H9 (cell line): ENCODE measurements at regions not wholly inside any gene's neighbourhood (a gene's known extent, or its start where the extent isn't known, plus 50 kb on each side); places are given as distances from the start of the nearest gene placed in this dataset.

Experiments
- DNase-seq: peaks from one replicate; pipeline ENCODE4 v3.0.0-alpha.2; 2017
- H2AFZ ChIP-seq: one replicate; pipeline ENCODE4 v1.6.1; 2013; ENCODE audit warnings: mild to moderate bottlenecking, low read length, control low read depth, moderate library complexity
- H2AK5ac ChIP-seq: 2 replicates; pipeline ENCODE4 v1.6.1; 2013; ENCODE audit warnings: low read length, control low read depth, mixed read lengths; ENCODE audit not compliant: insufficient read length
- H2BK120ac ChIP-seq: one replicate; pipeline ENCODE4 v1.6.1; 2013; ENCODE audit warnings: low read depth, mild to moderate bottlenecking, low read length, control low read depth, inconsistent platforms; ENCODE audit not compliant: poor library complexity, severe bottlenecking
- H2BK12ac ChIP-seq: 2 replicates; pipeline ENCODE4 v1.6.1; 2013; ENCODE audit warnings: low read length, control low read depth, mixed read lengths, low read depth; ENCODE audit not compliant: insufficient read length
- H2BK15ac ChIP-seq: 2 replicates; pipeline ENCODE4 v1.6.1; 2013; ENCODE audit warnings: low read depth, low read length, control low read depth
- H2BK20ac ChIP-seq: one replicate; pipeline ENCODE4 v1.6.1; 2013; ENCODE audit warnings: low read depth, mild to moderate bottlenecking, low read length, control low read depth, inconsistent platforms; ENCODE audit not compliant: poor library complexity, severe bottlenecking
- H2BK5ac ChIP-seq: 2 replicates; pipeline ENCODE4 v1.6.1; 2013; ENCODE audit warnings: low read length, control low read depth, mixed read lengths; ENCODE audit not compliant: insufficient read length
- H3K14ac ChIP-seq: 2 replicates; pipeline ENCODE4 v1.6.1; 2013; ENCODE audit warnings: low read length, control low read depth; ENCODE audit not compliant: insufficient read depth
- H3K18ac ChIP-seq: 2 replicates; pipeline ENCODE4 v1.6.1; 2013; ENCODE audit warnings: low read depth, mild to moderate bottlenecking, mixed read lengths, low read length, control low read depth; ENCODE audit not compliant: insufficient read length
- H3K23ac ChIP-seq: 2 replicates; pipeline ENCODE4 v1.6.1; 2013; ENCODE audit warnings: low read length, control low read depth, mixed read lengths, low read depth; ENCODE audit not compliant: insufficient read length
- H3K23me2 ChIP-seq: 2 replicates; pipeline ENCODE4 v1.6.1; 2013; ENCODE audit warnings: low read depth, mild to moderate bottlenecking, mixed read lengths, low read length, control low read depth; ENCODE audit not compliant: insufficient read length, poor library complexity, severe bottlenecking
- H3K27ac ChIP-seq: 2 replicates; pipeline ENCODE4 v1.5.1; 2013; ENCODE audit warnings: low read length, control low read depth, mixed read lengths, low read depth; ENCODE audit not compliant: insufficient read length
- H3K27me3 ChIP-seq: 2 replicates; pipeline ENCODE4 v1.6.1; 2013; ENCODE audit warnings: low read length, control low read depth, inconsistent platforms; ENCODE audit not compliant: insufficient read depth
- H3K4ac ChIP-seq: 2 replicates; pipeline ENCODE4 v1.6.1; 2013; ENCODE audit warnings: low read depth, mild to moderate bottlenecking, control low read depth, inconsistent platforms, low read length, moderate library complexity
- H3K4me1 ChIP-seq: 2 replicates; pipeline ENCODE4 v1.6.1; 2013; ENCODE audit warnings: low read length, control low read depth, inconsistent platforms; ENCODE audit not compliant: insufficient read depth
- H3K4me2 ChIP-seq: 2 replicates; pipeline ENCODE4 v1.6.1; 2013; ENCODE audit warnings: low read length, control low read depth, mixed read lengths; ENCODE audit not compliant: insufficient read length, insufficient read depth
- H3K56ac ChIP-seq: 2 replicates; pipeline ENCODE4 v1.6.1; 2013; ENCODE audit warnings: low read depth, mild to moderate bottlenecking, mixed read lengths, low read length, control low read depth; ENCODE audit not compliant: insufficient read length
- H3K79me1 ChIP-seq: 2 replicates; pipeline ENCODE4 v1.6.1; 2013; ENCODE audit warnings: low read depth, mild to moderate bottlenecking, moderate library complexity, low read length, control low read depth, inconsistent platforms; ENCODE audit not compliant: insufficient read depth, poor library complexity, severe bottlenecking
- H3K79me2 ChIP-seq: 2 replicates; pipeline ENCODE4 v1.6.1; 2013; ENCODE audit warnings: low read length, control low read depth, inconsistent platforms; ENCODE audit not compliant: insufficient read depth
- H3K9ac ChIP-seq: 2 replicates; pipeline ENCODE4 v1.6.1; 2013; ENCODE audit warnings: low read length, control low read depth, mixed read lengths; ENCODE audit not compliant: insufficient read length; ENCODE audit errors: extremely low read depth
- H3K9me3 ChIP-seq: one replicate; pipeline ENCODE4 v1.6.1; 2013; ENCODE audit warnings: low read depth, low read length, inconsistent platforms; ENCODE audit not compliant: control insufficient read depth
- H3T11ph ChIP-seq: one replicate; pipeline ENCODE4 v1.6.1; 2013; ENCODE audit warnings: mild to moderate bottlenecking, low read length, control low read depth, inconsistent platforms
- H4K20me1 ChIP-seq: one replicate; pipeline ENCODE4 v1.6.1; 2013; ENCODE audit not compliant: control insufficient read depth, insufficient read length, insufficient read depth
- H4K5ac ChIP-seq: 2 replicates; pipeline ENCODE4 v1.6.1; 2013; ENCODE audit warnings: low read depth, mild to moderate bottlenecking, mixed read lengths, low read length, control low read depth; ENCODE audit not compliant: insufficient read length
- H4K8ac ChIP-seq: replicated peaks from 2 replicates; pipeline ENCODE4 v1.6.1; 2013; ENCODE audit warnings: low read length, control low read depth, mixed read lengths, low read depth; ENCODE audit not compliant: insufficient read length
- H4K91ac ChIP-seq: 2 replicates; pipeline ENCODE4 v1.6.1; 2013; ENCODE audit warnings: low read depth, mild to moderate bottlenecking, moderate library complexity, mixed read lengths, low read length, control low read depth; ENCODE audit not compliant: insufficient read length
- H3K27ac Mint-ChIP-seq, 3 experiments: 2 replicates in 2 of 3; 3 replicates in 1 of 3; pipeline ENCODE4 v1.8.0; 2020 to 2021; ENCODE audit warnings: mixed read lengths in 3 of 3, mild to moderate bottlenecking in 1 of 3, moderate library complexity in 1 of 3
- H3K27me3 Mint-ChIP-seq: 2 replicates; pipeline ENCODE4 v1.8.0; 2021; ENCODE audit warnings: low read depth, mild to moderate bottlenecking, moderate library complexity, mixed read lengths
- H3K36me3 Mint-ChIP-seq, 3 experiments: 2 replicates in 2 of 3; 3 replicates in 1 of 3; pipeline ENCODE4 v1.8.0; 2020 to 2021; ENCODE audit warnings: low read depth in 3 of 3, mixed read lengths in 3 of 3; ENCODE audit not compliant: insufficient read depth in 1 of 3
- H3K4me1 Mint-ChIP-seq, 2 experiments: 2 replicates each; pipeline ENCODE4 v1.8.0; 2020; ENCODE audit warnings: mixed read lengths in 2 of 2
- H3K4me3 Mint-ChIP-seq, 2 experiments: 2 replicates in 1 of 2; 3 replicates in 1 of 2; pipeline ENCODE4 v1.8.0; 2020 to 2021; ENCODE audit warnings: mild to moderate bottlenecking in 2 of 2, mixed read lengths in 2 of 2, moderate library complexity in 1 of 2
- H3K9me3 Mint-ChIP-seq, 2 experiments: 2 replicates in 1 of 2; 3 replicates in 1 of 2; pipeline ENCODE4 v1.8.0; 2020; ENCODE audit warnings: mild to moderate bottlenecking in 2 of 2, mixed read lengths in 2 of 2, moderate library complexity in 1 of 2
- WGBS: extraction: QIAGEN DNeasy Blood & Tissue Kit; methylation state at CpG from one replicate; pipeline ENCODE4 v1.1.7; 2013; ENCODE audit warnings: missing lambda C conversion rate, low lambda C conversion rate, mixed read lengths; ENCODE audit not compliant: insufficient read length; ENCODE audit errors: extremely low coverage; 5-methylcytosine and 5-hydroxymethylcytosine counted together
- TF ChIP-seq, protein P1 (sequence below): fragments of 200-600 bp; sonication (generic); conservative IDR thresholded peaks from 3 replicates; pipeline ENCODE4 v1.8.0; 2021; ENCODE audit warnings: antibody characterized with exemption, mild to moderate bottlenecking

DNA sequence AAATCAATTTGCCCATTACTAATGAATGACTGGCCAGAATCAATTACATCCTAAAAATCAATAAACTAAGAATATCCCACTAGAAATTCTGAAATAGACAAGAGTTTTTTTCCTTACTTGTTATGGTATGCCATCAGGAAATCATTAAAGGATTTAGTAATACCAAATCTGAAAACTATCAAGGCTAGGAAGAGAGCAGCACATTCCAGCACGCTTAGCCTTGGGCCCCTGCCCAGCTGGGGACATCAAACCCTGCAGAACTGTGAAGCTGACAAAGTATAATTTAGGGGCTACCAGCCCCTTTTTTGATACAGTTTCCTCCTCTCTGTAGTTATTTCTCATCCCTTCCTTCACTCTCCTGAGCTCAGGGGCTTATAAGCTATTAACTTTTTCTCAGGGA lies 247.8 kb upstream of the ZC3H12C start:
- H3K23me2 ChIP-seq = no peaks in the 10 kb centered on the region
- H2BK15ac ChIP-seq = no peak overlapping the region
- no peak overlapping the region for H3K56ac ChIP-seq
- no peaks in the 10 kb centered on the region for H4K20me1 ChIP-seq
- Mint-ChIP-seq H3K9me3 (no peaks in the 10 kb centered on the region), H3K36me3 (no peaks in the 10 kb centered on the region), H3K4me1 (peaks cover 3 to 4% of the 10 kb centered on the region in 2 experiments; a peak in 3 of 4 replicates), H3K27ac (no peak overlapping the region), H3K4me3 (no peak overlapping the region), H3K27me3 (peaks cover 3% of the 10 kb centered on the region; the same call in 1 of the 2 replicates)
- H4K8ac ChIP-seq = no peak overlapping the region
- no peak overlapping the region for H4K91ac ChIP-seq
- H3K79me2 ChIP-seq = no peaks in the 10 kb centered on the region
- no peaks in the 10 kb centered on the region for H3K27me3 ChIP-seq
- H3K23ac ChIP-seq = no peak overlapping the region
- H3K4me2 ChIP-seq = no peak overlapping the region
- no peak overlapping the region for H2AK5ac ChIP-seq
- no peak overlapping the region for H3K18ac ChIP-seq
- no peaks in the 10 kb centered on the region for H3K79me1 ChIP-seq
- H2BK12ac ChIP-seq = no peak overlapping the region
- H2BK120ac ChIP-seq = no peak overlapping the region
- H3K9me3 ChIP-seq = no peaks in the 10 kb centered on the region
- no peak overlapping the region for H2BK20ac ChIP-seq
- H3K27ac ChIP-seq = no peak overlapping the region
- no peak overlapping the region for H2AFZ ChIP-seq
- H4K5ac ChIP-seq = no peak overlapping the region
- no CpG with 5 or more reads among the region's 1 CpG for WGBS
- H3K14ac ChIP-seq = no peak overlapping the region
- no peak overlapping the region for H3K9ac ChIP-seq
- DNase-seq = no peak
- H3K4ac ChIP-seq = no peak overlapping the region
- TF ChIP-seq, protein P1, sequence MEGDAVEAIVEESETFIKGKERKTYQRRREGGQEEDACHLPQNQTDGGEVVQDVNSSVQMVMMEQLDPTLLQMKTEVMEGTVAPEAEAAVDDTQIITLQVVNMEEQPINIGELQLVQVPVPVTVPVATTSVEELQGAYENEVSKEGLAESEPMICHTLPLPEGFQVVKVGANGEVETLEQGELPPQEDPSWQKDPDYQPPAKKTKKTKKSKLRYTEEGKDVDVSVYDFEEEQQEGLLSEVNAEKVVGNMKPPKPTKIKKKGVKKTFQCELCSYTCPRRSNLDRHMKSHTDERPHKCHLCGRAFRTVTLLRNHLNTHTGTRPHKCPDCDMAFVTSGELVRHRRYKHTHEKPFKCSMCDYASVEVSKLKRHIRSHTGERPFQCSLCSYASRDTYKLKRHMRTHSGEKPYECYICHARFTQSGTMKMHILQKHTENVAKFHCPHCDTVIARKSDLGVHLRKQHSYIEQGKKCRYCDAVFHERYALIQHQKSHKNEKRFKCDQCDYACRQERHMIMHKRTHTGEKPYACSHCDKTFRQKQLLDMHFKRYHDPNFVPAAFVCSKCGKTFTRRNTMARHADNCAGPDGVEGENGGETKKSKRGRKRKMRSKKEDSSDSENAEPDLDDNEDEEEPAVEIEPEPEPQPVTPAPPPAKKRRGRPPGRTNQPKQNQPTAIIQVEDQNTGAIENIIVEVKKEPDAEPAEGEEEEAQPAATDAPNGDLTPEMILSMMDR = no peak
- H3T11ph ChIP-seq = no peak overlapping the region
- no peak overlapping the region for H2BK5ac ChIP-seq
- H3K4me1 ChIP-seq = no peaks in the 10 kb centered on the region
